HG02642 (cell line): ENCODE measurements at regions not wholly inside any gene's neighbourhood (a gene's known extent, or its start where the extent isn't known, plus 50 kb on each side); places are given as distances from the start of the nearest gene placed in this dataset.

ENCODE experiments used
- ATAC-seq: cut with Tn5 transposase; IDR thresholded peaks from one replicate; pipeline ENCODE4 v1.9.1; 2021; ENCODE audit warnings: mild to moderate bottlenecking; ENCODE audit not compliant: unreplicated experiment, poor library complexity

DNA sequence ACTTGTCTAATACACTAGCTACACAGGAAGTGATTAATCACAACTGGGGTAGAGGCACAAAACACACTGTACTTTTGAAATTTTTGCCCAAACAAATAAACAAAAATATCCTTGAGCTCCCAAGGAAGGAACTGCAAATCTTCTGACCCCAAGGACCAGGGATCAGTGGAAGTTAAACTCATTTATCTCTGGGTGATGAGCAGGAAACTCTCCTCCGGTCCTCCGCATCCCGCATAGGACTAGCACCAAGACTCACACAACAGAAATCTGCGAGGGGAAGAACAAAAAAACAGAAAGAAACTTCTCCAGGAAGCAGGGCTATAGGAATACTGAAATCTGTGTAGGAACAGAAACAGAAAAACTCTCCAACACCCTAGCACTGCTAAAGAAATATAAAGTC lies 650.3 kb downstream of the DCDC2C start:
- no peak for ATAC-seq

DNA sequence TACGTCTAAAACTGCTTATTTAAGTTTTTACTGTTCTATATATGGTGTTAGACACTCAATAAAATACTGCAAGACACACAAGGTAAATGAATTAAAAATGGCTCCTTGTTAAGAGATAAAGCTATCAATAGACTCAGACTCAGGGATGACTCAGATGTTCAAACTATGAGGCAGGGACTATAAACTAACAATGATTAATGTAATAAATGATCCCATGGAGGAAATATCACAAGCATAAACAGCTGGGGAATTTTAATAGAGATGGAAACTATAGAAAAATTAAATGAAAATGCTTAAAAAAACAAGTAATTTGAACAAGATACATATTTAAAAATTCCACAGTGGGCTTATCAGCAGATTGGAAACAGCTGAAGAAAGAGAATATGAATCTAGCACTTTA lies 650.8 kb downstream of the DCDC2C start:
- no peak for ATAC-seq

DNA sequence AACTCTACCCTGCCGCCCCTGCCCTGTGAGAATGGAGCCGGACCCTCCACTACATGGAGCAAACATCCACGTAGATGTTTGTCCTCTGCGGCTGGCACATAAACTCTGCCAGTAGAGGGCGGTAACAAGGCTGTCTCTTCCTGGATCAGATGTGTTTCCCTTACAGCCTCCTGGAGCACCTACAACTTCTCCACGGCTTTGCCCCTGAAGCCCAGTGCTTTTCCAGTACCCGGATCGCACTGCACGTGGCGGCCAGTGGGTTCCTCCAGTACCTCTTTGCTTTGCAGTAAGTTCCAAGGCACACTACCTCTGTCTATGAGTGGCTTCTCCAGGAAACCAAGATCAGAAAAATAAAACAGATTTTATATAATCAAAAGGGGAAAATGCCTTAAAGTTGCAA lies 651.3 kb downstream of the DCDC2C start:
- no peak for ATAC-seq

DNA sequence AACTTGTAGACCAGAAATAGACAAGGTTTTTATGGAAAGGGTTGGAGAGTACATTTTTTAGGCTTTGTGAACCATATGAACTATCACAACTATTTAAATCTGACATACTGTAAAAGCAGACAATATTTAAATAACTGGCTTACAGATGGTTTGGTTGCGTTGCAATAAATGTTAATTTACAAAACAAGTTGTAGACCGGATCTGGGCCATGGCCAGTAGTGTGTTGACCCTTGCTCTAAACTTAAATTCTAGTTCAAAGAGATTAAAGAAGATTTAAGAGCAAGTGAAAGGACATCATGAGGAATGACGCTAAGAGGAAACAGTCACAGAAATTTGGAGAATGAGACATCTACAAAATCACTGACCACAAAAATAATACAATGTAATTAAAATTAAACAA lies 652.7 kb downstream of the DCDC2C start:
- ATAC-seq, result no peak

DNA sequence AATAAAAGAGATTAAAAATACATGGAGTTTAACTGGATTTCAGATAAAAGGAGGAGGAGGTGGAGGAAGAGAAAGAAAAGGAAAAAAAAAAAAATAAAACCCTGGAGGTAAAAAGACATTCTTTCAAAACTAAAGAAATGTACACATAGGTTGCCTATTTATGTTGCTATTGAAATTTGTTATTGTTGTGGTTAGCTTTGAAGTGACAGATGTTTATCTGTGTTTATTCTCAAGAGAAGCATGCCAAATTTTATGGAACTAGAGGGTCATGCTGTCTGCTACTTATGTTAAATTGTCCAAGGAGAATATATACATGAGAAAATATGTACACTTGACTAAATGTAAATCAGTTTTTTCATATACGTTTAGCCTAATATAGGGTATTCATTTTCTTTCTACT lies 653.2 kb downstream of the DCDC2C start:
- no peak for ATAC-seq

DNA sequence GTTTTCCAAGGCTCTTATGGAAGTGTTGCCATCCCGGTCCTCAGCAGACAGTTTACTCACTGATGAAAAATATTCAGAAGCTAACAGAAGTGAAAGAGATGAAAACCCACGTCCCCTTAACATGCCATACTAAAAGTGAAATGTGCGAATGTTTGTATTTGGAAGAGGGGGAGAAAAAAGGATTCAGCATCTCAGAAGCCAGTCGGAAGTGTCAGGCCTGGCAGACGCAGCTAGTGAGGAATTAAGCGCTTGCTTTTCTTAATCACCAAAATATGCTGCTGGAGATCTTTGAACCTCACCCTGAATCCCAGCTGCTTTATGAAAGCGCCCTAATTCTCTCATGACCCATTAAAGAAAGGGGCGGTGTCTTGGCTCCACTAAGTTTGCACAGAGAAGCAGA lies 653.7 kb downstream of the DCDC2C start:
- ATAC-seq, result no peak

DNA sequence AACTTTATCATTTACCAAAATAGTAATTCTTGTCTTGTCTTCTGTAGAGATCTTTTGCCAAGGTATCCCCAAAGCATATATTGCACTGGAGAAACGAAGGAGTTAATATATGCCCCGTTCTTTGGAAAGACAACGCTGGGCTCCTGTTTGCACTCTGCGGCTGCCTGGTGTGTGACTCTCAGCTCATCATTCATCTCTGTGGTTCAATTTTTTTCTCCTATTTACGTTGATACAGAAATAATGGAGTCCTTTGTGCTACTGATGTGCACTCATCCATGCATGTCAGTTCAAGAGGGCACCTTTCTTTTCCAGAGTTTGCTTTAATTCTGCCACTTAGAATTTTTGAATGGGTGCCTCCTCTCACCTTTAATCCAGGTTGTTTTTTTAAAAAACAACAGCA lies 655.5 kb downstream of the DCDC2C start:
- ATAC-seq, result no peak

DNA sequence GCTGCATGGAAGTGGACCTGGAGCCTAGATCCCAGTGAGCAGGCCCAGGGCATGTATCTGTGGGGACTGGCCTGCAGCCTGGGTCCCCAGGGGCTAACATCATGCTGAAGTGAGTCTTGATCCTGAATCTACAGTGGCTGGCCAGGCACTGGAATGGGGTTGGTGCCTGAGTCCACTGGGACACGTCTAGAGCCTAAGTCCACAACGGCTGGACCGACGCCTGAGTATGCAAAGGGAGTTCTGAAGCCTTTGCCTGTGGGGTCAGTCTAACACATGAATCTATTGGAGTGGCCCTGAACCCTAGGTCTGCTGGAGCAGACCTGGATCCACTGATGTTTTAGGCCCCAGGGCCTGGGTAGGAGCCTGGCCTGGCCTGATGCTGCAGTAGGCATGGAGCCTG lies 665.5 kb downstream of the DCDC2C start:
- ATAC-seq, result no peak

DNA sequence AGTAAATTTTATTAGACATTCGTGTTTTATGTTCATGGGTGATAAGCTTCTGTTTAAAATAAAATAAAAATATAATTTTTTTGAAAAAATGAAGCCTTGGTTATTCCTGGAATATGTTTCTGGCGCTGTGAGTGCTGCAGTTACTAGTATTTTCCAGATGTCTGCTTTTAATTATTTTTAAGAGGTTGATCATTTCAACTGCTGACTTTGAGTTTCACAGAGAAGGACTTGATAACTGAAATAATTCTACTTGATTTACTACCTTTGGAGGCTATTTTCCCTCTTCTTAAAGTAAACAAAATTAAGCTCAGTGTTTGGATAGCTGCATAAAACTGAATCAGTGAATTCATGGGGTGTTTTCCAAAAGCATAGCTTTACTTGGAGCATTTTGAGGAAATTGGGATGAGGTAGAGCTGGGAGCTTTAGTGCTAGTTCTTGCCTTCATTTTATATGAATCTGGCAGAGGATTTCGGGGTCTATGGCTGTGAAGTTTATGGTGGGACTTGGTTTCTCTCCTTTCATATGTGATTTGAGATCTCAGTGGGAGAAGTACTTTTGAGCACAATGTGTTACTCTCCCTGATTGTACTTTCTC lies 666.5 kb downstream of the DCDC2C start:
- no peak for ATAC-seq

DNA sequence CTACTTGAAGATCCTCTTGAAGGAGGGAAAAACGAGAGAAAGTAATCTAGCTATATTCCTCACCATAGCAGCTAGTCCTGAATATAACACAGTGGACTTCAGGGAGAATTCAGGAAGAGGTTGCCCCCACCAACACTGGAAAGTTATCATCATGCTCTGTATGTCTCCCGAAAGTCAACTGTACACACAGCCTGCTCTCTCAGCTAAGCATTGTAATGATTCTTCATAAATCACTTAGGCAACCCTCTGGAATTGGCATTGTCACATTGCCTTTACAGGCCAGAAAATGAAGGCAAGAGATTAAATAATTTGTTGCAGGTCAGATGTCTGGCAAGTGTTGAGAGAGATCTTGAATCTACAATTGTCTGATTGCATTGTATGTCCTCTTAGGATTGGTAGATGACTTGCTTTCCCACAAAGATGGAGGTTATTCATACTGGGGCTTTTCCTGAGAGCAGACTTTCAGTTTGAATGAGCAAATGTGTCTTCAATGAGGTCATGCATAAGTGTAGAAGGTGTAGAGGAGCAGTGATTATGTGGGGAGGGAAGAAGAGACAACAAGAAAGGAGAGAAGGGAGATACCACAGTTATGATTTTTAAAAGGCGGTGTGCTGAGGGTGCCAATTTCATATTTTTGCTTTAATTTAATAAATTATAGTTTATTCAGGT lies 667.2 kb downstream of the DCDC2C start:
- no peak for ATAC-seq

DNA sequence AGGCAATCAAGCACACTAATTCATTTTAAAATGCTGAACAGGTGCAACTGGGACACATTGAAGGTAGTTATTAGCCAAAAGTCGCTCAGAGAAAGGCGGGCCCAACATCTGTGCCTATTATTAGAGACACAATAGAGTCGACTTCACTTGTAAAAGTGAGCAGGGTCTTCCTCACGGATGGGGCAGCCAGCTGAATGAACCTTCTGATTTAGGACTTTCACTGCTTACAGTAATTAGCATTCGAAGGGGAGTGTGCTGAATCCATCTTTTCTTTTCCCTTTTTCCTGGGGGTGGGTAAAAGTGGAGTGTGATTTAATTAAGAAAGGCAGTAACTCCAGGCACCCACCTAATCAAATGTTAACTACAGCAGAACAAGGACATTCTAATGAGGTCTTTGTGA lies 677.7 kb downstream of the DCDC2C start:
- no peak for ATAC-seq

DNA sequence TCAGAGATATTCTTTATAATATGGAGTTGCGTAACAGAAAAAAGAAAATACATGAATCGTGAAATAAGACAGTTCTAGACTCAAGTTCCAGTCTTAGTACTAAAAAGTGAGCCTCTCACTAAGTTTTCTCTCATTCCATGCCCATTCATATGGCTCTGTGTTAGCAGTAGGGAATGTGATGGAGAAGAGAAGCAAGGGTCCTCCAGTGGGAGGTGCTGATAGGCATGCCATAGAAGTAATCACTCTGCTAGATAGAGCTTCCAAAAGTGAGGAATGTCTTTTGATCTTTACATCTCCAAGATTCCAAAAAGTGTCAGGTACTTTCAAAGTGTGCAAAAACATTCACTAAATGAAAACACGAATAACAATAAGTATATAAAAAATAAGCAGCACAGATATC lies 678.4 kb downstream of the DCDC2C start:
- ATAC-seq, result no peak

DNA sequence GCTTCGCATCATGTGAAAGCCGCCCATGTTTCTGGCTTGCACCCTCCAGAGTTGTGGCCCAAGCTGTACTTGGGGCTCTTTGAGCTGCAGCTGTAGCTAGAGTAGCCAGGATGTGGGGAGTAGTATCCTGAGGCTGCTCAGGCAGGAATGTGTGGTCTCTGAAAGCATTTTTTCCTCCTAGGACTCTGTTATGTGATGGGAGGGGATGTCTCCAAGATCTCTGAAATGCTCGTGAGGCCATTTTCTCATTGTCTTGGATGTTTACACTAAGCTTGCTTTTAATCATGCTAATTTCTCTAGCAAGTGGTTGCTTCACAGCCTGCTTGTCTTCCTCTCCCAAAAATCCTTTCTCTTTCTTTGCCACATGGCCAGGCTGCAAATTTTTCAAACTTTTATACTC lies 687.6 kb downstream of the DCDC2C start:
- ATAC-seq, result no peak

DNA sequence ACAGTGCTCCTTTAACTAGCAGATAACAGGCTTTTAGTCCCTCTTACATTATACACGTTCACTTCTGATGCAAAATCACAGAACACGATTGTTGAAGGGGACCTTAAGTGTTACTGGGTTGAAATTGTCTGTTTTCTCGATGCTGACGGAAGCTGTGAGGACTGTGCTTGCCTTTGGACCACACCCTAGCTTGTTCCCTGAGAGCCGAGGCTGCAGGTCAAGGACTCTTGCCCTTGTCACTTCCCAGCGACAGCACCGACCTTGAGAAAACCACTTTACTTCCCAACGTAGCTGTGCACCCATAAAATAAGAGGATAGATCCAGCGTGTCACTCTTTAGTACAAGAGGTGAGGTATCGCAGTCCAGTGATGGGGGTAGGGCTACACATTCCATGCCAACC lies 701.0 kb downstream of the DCDC2C start:
- no peak for ATAC-seq

DNA sequence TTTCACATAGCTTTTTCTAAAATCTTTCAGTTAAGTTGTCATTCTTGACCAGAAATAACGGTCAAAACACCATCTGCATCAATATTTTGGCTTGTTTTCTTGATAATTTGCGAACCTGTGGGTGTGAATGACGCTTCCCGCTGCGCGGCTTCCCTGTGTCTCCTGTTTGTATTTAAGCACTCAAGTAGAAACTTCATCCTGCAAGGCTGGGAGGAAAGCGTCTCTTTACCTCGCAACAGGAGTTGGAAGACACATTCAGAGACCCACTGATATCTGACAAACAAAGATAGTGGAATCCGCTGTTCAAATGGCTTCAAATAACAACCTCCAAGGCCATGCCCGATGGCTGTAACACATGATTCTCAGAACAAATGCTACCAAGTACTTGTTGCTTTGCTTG lies 704.9 kb downstream of the DCDC2C start:
- no peak for ATAC-seq

DNA sequence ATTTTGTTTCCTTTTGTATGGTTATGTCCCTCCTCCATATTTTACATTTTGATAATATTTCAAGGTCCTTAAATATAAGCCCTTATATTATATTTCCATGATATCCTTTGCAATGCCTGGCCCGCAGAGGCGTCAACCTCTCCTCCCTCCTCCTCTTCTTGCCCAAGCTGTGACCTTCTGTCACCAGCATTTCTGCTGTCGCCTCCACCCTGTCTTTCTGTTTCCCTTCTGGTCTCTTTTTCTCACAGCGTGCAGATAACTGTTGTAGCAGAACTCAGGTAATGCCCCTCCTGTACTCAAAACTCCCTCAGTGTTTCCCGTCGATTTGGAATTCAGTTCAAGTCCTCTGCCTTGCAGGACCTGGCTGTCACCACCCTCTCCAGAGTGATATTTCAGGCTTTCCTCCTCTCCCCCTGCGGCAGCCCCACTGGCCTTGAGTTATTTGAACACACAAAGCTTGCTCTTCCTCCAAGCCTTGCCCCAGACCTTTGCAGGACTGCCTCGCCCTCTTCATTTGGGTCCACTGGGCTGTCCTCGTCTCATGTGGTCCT lies 709.3 kb downstream of the DCDC2C start:
- no peak for ATAC-seq

DNA sequence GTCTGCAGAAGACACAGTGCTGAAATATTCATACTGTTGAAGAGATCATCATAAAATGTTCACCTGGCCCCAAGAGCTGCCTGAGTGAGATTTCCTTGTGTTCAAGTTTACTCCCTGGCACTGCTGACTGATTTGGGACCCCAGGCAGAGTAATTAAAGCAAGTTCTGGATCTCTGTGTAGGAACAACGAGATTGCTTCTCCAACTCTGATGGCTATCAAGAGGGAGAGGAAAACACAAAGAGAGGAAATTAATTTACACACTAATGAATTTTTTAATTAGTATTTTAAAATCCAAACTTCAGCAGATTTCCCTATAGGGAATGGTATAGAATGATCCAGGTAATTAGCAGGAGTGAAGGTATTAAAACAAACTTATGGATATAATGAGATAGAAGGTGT lies 711.8 kb downstream of the DCDC2C start:
- no peak for ATAC-seq

DNA sequence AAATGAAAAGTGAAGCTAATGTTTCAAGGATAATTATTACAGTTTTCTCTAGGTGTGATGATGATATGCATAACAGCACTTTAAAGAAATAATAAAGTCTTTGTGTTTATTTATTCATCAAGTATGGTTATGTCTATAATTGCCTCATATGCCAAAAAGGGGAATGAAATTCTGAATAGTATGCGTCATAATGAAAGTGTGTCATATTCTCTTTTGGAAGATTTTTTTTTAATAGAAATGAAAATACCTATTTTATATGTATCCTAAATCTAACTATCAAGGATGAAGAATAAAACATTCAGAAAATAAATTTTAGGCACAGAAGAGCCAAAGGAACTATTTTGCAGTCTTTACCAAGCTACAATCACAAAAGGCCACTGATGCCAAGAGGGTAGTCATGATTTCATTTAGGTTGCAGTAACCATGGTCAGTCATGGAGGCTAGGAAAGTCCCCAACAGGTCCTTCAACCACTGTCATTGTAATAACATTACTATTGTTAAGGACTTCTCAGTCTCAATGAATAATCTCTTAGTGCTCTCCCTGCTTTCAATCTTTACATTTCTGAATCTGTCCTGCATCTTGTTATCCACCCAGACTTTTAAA lies 712.5 kb downstream of the DCDC2C start:
- no peak for ATAC-seq

DNA sequence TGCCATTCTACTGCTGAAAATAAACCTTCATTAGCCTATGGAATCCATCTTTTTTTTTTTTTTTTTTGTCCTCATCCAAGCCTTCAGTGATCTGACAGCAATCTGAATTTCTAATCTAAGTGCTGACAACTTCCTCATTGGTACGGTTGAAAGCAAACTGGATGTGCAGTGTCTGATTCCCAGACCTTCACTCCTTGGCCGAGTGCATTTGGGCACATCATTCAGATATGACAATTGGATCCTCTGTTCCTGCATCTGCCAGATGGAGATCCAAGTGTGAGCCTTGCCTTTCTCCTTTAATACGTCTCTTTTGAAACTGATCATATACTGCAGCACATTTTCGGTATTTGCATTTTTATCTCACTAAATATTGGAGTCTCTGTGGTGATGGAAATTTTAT lies 713.1 kb downstream of the DCDC2C start:
- ATAC-seq, result no peak

DNA sequence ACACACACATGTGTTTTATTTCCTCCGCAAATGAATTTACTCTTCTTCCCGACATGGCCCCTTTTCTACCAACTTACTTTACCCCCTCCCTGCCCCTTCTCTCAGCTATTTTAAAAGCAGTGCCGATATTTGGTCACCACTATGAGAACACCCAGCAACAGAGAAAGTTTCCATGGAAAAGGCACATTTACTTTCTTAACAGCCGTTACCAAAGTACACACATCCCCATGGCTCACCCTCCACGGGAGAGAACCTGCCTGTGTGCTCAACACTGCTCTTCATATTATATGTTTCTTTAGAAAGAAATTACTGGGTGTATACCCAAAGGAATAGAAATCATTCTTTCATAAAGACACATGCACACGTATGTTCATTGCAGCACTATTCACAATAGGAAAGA lies 714.4 kb downstream of the DCDC2C start:
- no peak for ATAC-seq

DNA sequence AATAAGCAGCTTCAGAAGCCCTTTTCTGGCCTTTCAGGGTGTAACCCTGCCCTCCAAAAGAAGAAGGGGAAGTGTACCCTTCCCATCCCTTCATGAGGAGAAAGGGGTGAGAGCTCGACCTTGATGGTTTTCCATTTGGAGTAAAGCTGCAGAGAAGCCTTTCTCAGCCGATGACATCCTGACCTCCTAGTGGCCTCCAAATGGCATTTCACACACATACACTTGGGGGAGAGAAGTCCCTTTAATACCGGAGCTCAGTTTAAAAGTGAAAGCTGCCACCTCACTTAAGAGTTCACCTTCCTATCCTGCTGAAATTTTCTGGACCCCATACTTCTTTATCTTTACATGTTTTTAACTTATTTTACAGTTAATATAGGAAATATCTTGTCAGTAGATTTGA lies 716.7 kb downstream of the DCDC2C start:
- no peak for ATAC-seq

DNA sequence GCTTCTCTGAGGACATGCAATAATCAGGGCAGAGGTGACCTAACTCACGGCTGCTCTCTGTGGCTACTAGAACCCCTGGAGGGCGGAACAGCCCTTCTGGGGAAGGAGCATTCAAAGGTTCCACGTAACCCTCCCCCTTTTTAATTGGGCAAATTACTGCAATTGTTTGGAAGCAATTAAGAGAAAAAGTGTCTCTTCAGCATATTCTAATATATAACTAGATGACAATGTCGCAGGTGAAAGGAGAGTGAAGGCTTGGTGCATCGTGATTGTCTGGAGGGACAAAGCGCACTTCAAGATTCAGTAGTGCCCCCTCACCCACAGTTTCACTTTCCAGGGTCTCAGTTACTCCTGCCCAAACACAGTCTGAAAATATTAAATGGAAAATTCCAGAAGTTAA lies 720.8 kb downstream of the DCDC2C start:
- no peak for ATAC-seq
